ENCODE measurements at regions not wholly inside any gene's neighbourhood (a gene's known extent, or its start where the extent isn't known, plus 50 kb on each side); places are given as distances from the start of the nearest gene placed in this dataset.

DNA sequence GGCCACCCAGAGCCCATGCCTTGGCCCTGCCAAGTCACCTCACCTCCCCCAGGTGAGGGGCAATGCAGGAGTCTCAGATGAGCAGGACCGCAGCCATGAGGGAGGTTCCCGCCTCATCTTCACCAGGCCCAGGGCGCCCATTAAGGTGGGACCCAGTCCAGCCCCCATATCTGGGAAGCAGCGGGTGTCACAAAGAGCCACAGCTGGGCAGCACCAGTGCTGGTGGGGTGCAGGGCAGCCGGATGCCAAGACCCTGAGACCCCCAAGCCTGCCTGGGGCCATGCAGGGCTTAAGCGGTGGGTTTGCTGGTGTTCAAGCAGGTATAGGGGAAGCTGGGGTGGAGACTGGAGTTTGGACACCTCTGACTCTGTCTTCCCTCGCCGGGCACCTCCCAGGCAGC, 237.8 kb upstream of the GSE1 start:
- no peaks in the 10 kb centered on the region for H3K9me3 ChIP-seq (ENCODE audit: low read depth)
- TF ChIP-seq EZH2phosphoT487 (IDR thresholded peaks at IDR 0.05; ENCODE audit: low read depth, severe bottlenecking, unreplicated experiment) (no peak), EZH2 (IDR thresholded peaks at IDR 0.05; ENCODE audit: borderline replicate concordance) (no peak)
- TF ChIP-seq, protein P1, sequence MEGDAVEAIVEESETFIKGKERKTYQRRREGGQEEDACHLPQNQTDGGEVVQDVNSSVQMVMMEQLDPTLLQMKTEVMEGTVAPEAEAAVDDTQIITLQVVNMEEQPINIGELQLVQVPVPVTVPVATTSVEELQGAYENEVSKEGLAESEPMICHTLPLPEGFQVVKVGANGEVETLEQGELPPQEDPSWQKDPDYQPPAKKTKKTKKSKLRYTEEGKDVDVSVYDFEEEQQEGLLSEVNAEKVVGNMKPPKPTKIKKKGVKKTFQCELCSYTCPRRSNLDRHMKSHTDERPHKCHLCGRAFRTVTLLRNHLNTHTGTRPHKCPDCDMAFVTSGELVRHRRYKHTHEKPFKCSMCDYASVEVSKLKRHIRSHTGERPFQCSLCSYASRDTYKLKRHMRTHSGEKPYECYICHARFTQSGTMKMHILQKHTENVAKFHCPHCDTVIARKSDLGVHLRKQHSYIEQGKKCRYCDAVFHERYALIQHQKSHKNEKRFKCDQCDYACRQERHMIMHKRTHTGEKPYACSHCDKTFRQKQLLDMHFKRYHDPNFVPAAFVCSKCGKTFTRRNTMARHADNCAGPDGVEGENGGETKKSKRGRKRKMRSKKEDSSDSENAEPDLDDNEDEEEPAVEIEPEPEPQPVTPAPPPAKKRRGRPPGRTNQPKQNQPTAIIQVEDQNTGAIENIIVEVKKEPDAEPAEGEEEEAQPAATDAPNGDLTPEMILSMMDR (IDR thresholded peaks at IDR 0.05; ENCODE audit: poor library complexity) = no peak
- no peak overlapping the region for H3K27ac ChIP-seq
- H3K9me2 ChIP-seq (replicated peaks; ENCODE audit: insufficient read depth) = no peaks in the 10 kb centered on the region
- no peaks in the 10 kb centered on the region for H4K20me1 ChIP-seq (ENCODE audit: insufficient read depth, poor library complexity, severe bottlenecking)
- peaks cover under 1% of the 10 kb centered on the region for H3K79me2 ChIP-seq
- no peak for DNase-seq (ENCODE audit: low spot score)
- H3K4me2 ChIP-seq = no peak overlapping the region
- H2AFZ ChIP-seq = no peak overlapping the region
- over 99% methylated on average over 8 of the region's 8 CpGs for WGBS (ENCODE audit: low lambda C conversion rate, missing lambda C conversion rate)
- peaks cover 33% of the 10 kb centered on the region for H3K4me1 ChIP-seq (ENCODE audit: insufficient read depth)
- no peaks in the 10 kb centered on the region for H3K27me3 ChIP-seq
- no peaks in the 10 kb centered on the region for H3K36me3 ChIP-seq (replicated peaks; ENCODE audit: insufficient read depth, low read depth)
- H3K4me3 ChIP-seq = no peak overlapping the region

DNA sequence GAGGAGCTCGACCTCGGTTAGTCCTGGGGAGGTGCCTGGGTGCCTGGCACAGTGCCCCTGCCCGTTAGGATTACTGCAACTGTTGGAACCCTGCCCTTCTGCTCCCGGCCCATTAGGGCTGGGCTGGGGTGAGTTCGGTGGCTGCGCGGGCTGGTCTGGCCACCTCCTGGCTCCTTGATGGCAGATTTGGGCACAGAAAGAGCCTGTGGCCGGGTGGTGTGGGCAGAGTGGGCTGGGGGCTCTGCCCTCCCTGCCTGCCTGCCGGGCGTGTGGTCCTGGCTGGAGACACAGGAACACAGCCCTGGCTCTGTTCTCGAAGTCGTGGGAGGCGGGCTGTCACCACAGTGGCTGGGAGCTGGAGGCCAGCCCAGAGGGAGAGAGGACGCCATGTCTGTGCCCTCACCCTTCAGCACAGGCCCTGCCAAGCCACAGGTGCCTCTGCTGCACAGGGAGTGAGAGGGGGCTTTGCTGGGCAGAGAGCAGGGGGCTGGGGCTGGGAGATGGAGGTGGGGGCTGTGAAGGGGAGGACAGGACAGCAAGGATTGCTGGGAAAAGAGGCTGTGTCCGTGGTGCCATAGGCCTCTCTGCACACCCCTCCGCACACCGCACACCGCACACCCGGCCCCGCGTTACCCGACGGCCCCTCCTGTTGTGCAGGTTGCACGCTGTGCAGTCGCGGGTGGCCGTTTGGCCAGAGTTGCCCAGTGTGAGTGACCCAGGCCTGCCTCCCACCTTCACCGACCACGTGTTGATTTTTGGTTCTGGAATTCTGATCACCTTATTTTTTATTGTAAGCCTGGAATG, 236.6 kb upstream of the GSE1 start:
- Histone ChIP-seq H3K4me2 (no peak overlapping the region), H3K36me3 (replicated peaks; ENCODE audit: insufficient read depth, low read depth) (no peaks in the 10 kb centered on the region), H2AFZ (no peak overlapping the region), H3K9me2 (replicated peaks; ENCODE audit: insufficient read depth) (no peaks in the 10 kb centered on the region), H4K20me1 (ENCODE audit: insufficient read depth, poor library complexity, severe bottlenecking) (no peaks in the 10 kb centered on the region), H3K9me3 (ENCODE audit: low read depth) (no peaks in the 10 kb centered on the region), H3K27me3 (no peaks in the 10 kb centered on the region), H3K4me3 (no peak overlapping the region), H3K27ac (no peak overlapping the region), H3K79me2 (no peaks in the 10 kb centered on the region), H3K4me1 (ENCODE audit: insufficient read depth) (peaks cover 26% of the 10 kb centered on the region)
- no peak for DNase-seq (ENCODE audit: low spot score)
- 88% methylated on average over 24 of the region's 29 CpGs for WGBS (ENCODE audit: low lambda C conversion rate, missing lambda C conversion rate)
- TF ChIP-seq, protein P1 (IDR thresholded peaks at IDR 0.05; ENCODE audit: poor library complexity) = no peak
- no peak for TF ChIP-seq EZH2phosphoT487 (IDR thresholded peaks at IDR 0.05; ENCODE audit: low read depth, severe bottlenecking, unreplicated experiment)
- TF ChIP-seq EZH2 (IDR thresholded peaks at IDR 0.05; ENCODE audit: borderline replicate concordance) = no peak

DNA sequence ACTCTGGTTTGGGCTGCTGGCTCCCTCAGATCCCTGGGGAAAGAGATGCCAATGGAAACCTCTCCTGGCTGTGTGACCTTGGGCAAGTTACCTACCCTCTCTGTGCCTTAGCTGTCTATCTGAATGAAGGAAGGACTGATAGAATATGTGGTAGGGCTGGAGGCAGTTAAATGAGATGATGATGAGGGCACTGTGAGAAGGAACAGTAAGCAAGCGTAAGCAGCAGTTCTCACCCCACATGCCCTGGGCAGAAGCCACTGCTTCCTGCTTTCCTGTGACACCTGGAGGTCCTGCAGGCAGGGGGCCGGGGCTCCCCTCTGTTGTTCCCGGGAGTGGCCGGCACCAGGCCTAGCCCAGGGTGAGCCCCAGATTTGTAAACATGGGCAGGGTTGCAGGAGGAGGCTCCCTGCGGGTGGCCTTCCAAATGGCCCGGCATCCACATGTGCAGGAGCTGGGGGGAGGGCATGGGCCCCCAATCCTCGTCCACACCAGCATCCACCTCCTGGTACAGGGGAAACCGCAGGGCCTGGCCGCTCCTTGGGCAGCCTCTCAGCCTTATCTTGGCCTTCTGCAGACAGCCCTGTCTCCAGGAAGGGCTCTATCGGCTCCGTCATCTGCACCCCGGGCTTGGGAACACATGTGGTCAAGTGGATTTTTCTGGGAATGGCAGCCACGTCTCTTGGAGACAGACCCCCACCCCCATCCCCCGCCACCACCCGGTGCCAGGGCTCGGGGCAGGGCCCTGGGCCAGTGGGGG, 235.6 kb upstream of the GSE1 start:
- Histone ChIP-seq H2AFZ (no peak overlapping the region), H3K36me3 (replicated peaks; ENCODE audit: insufficient read depth, low read depth) (no peaks in the 10 kb centered on the region), H3K9me3 (ENCODE audit: low read depth) (no peaks in the 10 kb centered on the region), H3K27ac (peak overlapping the region; percentile 48), H3K27me3 (no peaks in the 10 kb centered on the region), H3K79me2 (no peaks in the 10 kb centered on the region), H3K4me3 (no peak overlapping the region), H3K9me2 (replicated peaks; ENCODE audit: insufficient read depth) (no peaks in the 10 kb centered on the region), H3K4me2 (peak overlapping the region; percentile 7), H4K20me1 (ENCODE audit: insufficient read depth, poor library complexity, severe bottlenecking) (no peaks in the 10 kb centered on the region), H3K4me1 (ENCODE audit: insufficient read depth) (peaks cover 36% of the 10 kb centered on the region)
- 46% methylated on average over 11 of the region's 16 CpGs for WGBS (ENCODE audit: low lambda C conversion rate, missing lambda C conversion rate)
- TF ChIP-seq EZH2 (IDR thresholded peaks at IDR 0.05; ENCODE audit: borderline replicate concordance) (no peak), EZH2phosphoT487 (IDR thresholded peaks at IDR 0.05; ENCODE audit: low read depth, severe bottlenecking, unreplicated experiment) (no peak)
- TF ChIP-seq, protein P1 (IDR thresholded peaks at IDR 0.05; ENCODE audit: poor library complexity) = no peak
- DNase-seq (ENCODE audit: low spot score) = no peak

Measured in hepatocyte (in vitro differentiated cells).